Sigmoid colon (tissue), 3 donors: ENCODE measurements at regions not wholly inside any gene's neighbourhood (a gene's known extent, or its start where the extent isn't known, plus 50 kb on each side); places are given as distances from the start of the nearest gene placed in this dataset.

Source experiments
- POLR2A ChIP-seq, 2 donors: fragments of 450-650 bp; IDR thresholded peaks; one replicate each; pipeline ENCODE4 v1.6.1; 2016; ENCODE audit warnings: antibody characterized with exemption in 2 of 2, mild to moderate bottlenecking in 2 of 2, moderate library complexity in 2 of 2
- TF ChIP-seq, protein P1 (sequence below), 4 experiments: fragments of 450-650 bp in 3 of 4; fragments of 200-600 bp in 1 of 4; IDR thresholded peaks; one replicate each; pipeline ENCODE4 v1.5.1; 2016 to 2019; ENCODE audit warnings: antibody characterized with exemption in 4 of 4, mild to moderate bottlenecking in 3 of 4, moderate library complexity in 2 of 4

DNA sequence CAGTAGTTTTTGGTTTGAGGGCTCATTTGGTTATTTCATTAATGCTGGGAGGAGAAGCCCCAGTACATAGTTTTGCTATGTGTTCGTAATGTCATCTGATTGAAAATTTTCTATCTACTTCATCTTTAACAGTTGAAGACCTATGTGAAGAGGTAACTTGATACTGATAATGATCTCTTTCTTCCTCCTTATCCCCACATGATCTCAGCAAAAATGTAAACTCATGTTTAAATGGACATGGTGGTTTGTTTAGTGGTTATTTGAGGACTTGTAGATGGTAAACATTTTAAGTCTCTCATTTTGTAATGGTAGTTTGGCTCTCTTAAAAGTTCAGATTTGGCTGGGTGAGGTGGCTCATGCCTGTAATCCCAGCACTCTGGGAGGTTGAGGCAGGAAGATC is 53.7 kb upstream of the SPTBN2 start:
- TF ChIP-seq, protein P1, sequence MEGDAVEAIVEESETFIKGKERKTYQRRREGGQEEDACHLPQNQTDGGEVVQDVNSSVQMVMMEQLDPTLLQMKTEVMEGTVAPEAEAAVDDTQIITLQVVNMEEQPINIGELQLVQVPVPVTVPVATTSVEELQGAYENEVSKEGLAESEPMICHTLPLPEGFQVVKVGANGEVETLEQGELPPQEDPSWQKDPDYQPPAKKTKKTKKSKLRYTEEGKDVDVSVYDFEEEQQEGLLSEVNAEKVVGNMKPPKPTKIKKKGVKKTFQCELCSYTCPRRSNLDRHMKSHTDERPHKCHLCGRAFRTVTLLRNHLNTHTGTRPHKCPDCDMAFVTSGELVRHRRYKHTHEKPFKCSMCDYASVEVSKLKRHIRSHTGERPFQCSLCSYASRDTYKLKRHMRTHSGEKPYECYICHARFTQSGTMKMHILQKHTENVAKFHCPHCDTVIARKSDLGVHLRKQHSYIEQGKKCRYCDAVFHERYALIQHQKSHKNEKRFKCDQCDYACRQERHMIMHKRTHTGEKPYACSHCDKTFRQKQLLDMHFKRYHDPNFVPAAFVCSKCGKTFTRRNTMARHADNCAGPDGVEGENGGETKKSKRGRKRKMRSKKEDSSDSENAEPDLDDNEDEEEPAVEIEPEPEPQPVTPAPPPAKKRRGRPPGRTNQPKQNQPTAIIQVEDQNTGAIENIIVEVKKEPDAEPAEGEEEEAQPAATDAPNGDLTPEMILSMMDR (IDR thresholded peaks at IDR 0.05): no peak
- TF ChIP-seq POLR2A (IDR thresholded peaks at IDR 0.05): no peak
